Activated CD4-positive, alpha-beta memory T cell treated with anti-CD3 and anti-CD28 coated beads for 36 hours (primary cell): ENCODE measurements at regions not wholly inside any gene's neighbourhood (a gene's known extent, or its start where the extent isn't known, plus 50 kb on each side); places are given as distances from the start of the nearest gene placed in this dataset.

Experiments used
- CTCF ChIA-PET: fragments of 350-600 bp; sonication (Branson Sonifier 250); formaldehyde crosslinking; loops from one replicate; lab custom pipeline; 2021; ENCODE audit warnings: antibody characterized with exemption, inconsistent platforms; lab: Charles Lee
- POLR2A ChIA-PET: fragments of 350-600 bp; sonication (Branson Sonifier 250); formaldehyde crosslinking; loops from one replicate; lab custom pipeline; 2021; ENCODE audit warnings: antibody characterized with exemption; lab: Charles Lee
- DNase-seq: peaks from one replicate; pipeline ENCODE4 v3.0.0-alpha.2; 2020
- H3K27ac Mint-ChIP-seq: one replicate; pipeline ENCODE4 v1.8.0; 2021; ENCODE audit warnings: mixed read lengths
- H3K27me3 Mint-ChIP-seq: one replicate; pipeline ENCODE4 v1.8.0; 2021; ENCODE audit warnings: mixed read lengths
- H3K36me3 Mint-ChIP-seq: one replicate; pipeline ENCODE4 v1.8.0; 2021; ENCODE audit warnings: mixed read lengths
- H3K4me1 Mint-ChIP-seq: one replicate; pipeline ENCODE4 v1.8.0; 2021; ENCODE audit warnings: low read depth, mixed read lengths
- H3K4me3 Mint-ChIP-seq: one replicate; pipeline ENCODE4 v1.8.0; 2021; ENCODE audit warnings: mild to moderate bottlenecking, mixed read lengths
- H3K9me3 Mint-ChIP-seq: one replicate; pipeline ENCODE4 v1.8.0; 2021; ENCODE audit warnings: mixed read lengths
- intact Hi-C: fragments of 100-400 bp; cut with micrococcal nuclease; formaldehyde crosslinking; loops from one replicate; pipeline ENCODE4 v1.15.1; 2023

- H3K9me3 Mint-ChIP-seq = peaks cover 11% of the 10 kb centered on the region
Measured at GRCh38 chr21:19609611-19610010, 1206.0 kb upstream of the TMPRSS15 start.

GRCh38 chr21:19621837-19622496, 1218.4 kb upstream of the TMPRSS15 start:
- H3K27me3 Mint-ChIP-seq = no peaks in the 10 kb centered on the region
- H3K27ac Mint-ChIP-seq = no peak overlapping the region
- intact Hi-C loops = no loop called here
- POLR2A ChIA-PET = no interaction called here
- no peaks in the 10 kb centered on the region for H3K36me3 Mint-ChIP-seq
- no peaks in the 10 kb centered on the region for H3K4me1 Mint-ChIP-seq
- CTCF ChIA-PET = no interaction called here
- DNase-seq = no peak
- H3K4me3 Mint-ChIP-seq = no peak overlapping the region
- H3K9me3 Mint-ChIP-seq = peaks cover 16% of the 10 kb centered on the region

More at GRCh38 chr21:19609611-19610010, 1206.0 kb upstream of the TMPRSS15 start:
- intact Hi-C loops = no loop called here
- no peaks in the 10 kb centered on the region for H3K27me3 Mint-ChIP-seq
- H3K36me3 Mint-ChIP-seq = no peaks in the 10 kb centered on the region
- CTCF ChIA-PET = no interaction called here
- DNase-seq = no peak
- no peak overlapping the region for H3K27ac Mint-ChIP-seq
- POLR2A ChIA-PET = no interaction called here
- no peak overlapping the region for H3K4me3 Mint-ChIP-seq
- H3K4me1 Mint-ChIP-seq = no peaks in the 10 kb centered on the region

GRCh38 chr21:19640964-19641363, 1237.4 kb upstream of the TMPRSS15 start:
- no peak overlapping the region for H3K27ac Mint-ChIP-seq
- intact Hi-C loops = no loop called here
- no peaks in the 10 kb centered on the region for H3K27me3 Mint-ChIP-seq
- no peak overlapping the region for H3K4me3 Mint-ChIP-seq
- ChIA-PET CTCF (no interaction called here), POLR2A (no interaction called here)
- H3K36me3 Mint-ChIP-seq = no peaks in the 10 kb centered on the region
- H3K9me3 Mint-ChIP-seq = peaks cover 16% of the 10 kb centered on the region
- no peak for DNase-seq
- no peaks in the 10 kb centered on the region for H3K4me1 Mint-ChIP-seq

- CTCF ChIA-PET = no interaction called here
- H3K36me3 Mint-ChIP-seq = no peaks in the 10 kb centered on the region
- H3K4me1 Mint-ChIP-seq = no peaks in the 10 kb centered on the region
- no peak overlapping the region for H3K27ac Mint-ChIP-seq
- POLR2A ChIA-PET = no interaction called here
- H3K4me3 Mint-ChIP-seq = no peak overlapping the region
- no peak for DNase-seq
- H3K9me3 Mint-ChIP-seq = peaks cover 18% of the 10 kb centered on the region
- no peaks in the 10 kb centered on the region for H3K27me3 Mint-ChIP-seq
- intact Hi-C loops = no loop called here
Measured at GRCh38 chr21:19648391-19648790, 1244.8 kb upstream of the TMPRSS15 start.

GRCh38 chr21:19683492-19683891, 1279.9 kb upstream of the TMPRSS15 start:
- H3K27me3 Mint-ChIP-seq = no peaks in the 10 kb centered on the region
- intact Hi-C loops = no loop called here
- H3K4me1 Mint-ChIP-seq = no peaks in the 10 kb centered on the region
- DNase-seq = no peak
- H3K36me3 Mint-ChIP-seq = no peaks in the 10 kb centered on the region
- ChIA-PET POLR2A (no interaction called here), CTCF (no interaction called here)
- H3K4me3 Mint-ChIP-seq = no peak overlapping the region
- peaks cover 35% of the 10 kb centered on the region for H3K9me3 Mint-ChIP-seq
- no peak overlapping the region for H3K27ac Mint-ChIP-seq

GRCh38 chr21:19684328-19684727, 1280.7 kb upstream of the TMPRSS15 start:
- Mint-ChIP-seq H3K4me1 (no peaks in the 10 kb centered on the region), H3K4me3 (no peak overlapping the region), H3K36me3 (no peaks in the 10 kb centered on the region), H3K27ac (no peak overlapping the region), H3K27me3 (no peaks in the 10 kb centered on the region), H3K9me3 (peaks cover 31% of the 10 kb centered on the region)
- no peak for DNase-seq
- intact Hi-C loops = no loop called here
- ChIA-PET CTCF (interaction anchor here (0.6 kb wide), 1 partner anchor 294 kb away, joined by 3 read pairs; no protein-coding TSS in a partner anchor), POLR2A (no interaction called here)

- intact Hi-C loops = no loop called here
- H3K27ac Mint-ChIP-seq = no peak overlapping the region
- ChIA-PET CTCF (no interaction called here), POLR2A (no interaction called here)
- no peaks in the 10 kb centered on the region for H3K27me3 Mint-ChIP-seq
- no peak for DNase-seq
- no peak overlapping the region for H3K4me3 Mint-ChIP-seq
- H3K9me3 Mint-ChIP-seq = peaks cover 12% of the 10 kb centered on the region
- no peaks in the 10 kb centered on the region for H3K36me3 Mint-ChIP-seq
- H3K4me1 Mint-ChIP-seq = no peaks in the 10 kb centered on the region
Measured at GRCh38 chr21:19692231-19692630, 1288.6 kb upstream of the TMPRSS15 start.

GRCh38 chr21:19695796-19696195, 1292.2 kb upstream of the TMPRSS15 start:
- ChIA-PET POLR2A (no interaction called here), CTCF (no interaction called here)
- Mint-ChIP-seq H3K4me1 (no peaks in the 10 kb centered on the region), H3K4me3 (no peak overlapping the region), H3K36me3 (no peaks in the 10 kb centered on the region), H3K27ac (no peak overlapping the region), H3K9me3 (peaks cover 20% of the 10 kb centered on the region), H3K27me3 (no peaks in the 10 kb centered on the region)
- intact Hi-C loops = no loop called here
- no peak for DNase-seq

GRCh38 chr21:19700476-19700875, 1296.9 kb upstream of the TMPRSS15 start:
- POLR2A ChIA-PET = no interaction called here
- H3K4me3 Mint-ChIP-seq = no peak overlapping the region
- H3K9me3 Mint-ChIP-seq = peaks cover 44% of the 10 kb centered on the region
- H3K27me3 Mint-ChIP-seq = no peaks in the 10 kb centered on the region
- CTCF ChIA-PET = no interaction called here
- no peaks in the 10 kb centered on the region for H3K36me3 Mint-ChIP-seq
- DNase-seq = no peak
- H3K4me1 Mint-ChIP-seq = no peaks in the 10 kb centered on the region
- intact Hi-C loops = no loop called here
- no peak overlapping the region for H3K27ac Mint-ChIP-seq

- Mint-ChIP-seq H3K27ac (no peak overlapping the region), H3K9me3 (peaks cover 38% of the 10 kb centered on the region), H3K36me3 (no peaks in the 10 kb centered on the region), H3K4me1 (no peaks in the 10 kb centered on the region), H3K4me3 (no peak overlapping the region), H3K27me3 (no peaks in the 10 kb centered on the region)
- POLR2A ChIA-PET = no interaction called here
- CTCF ChIA-PET = no interaction called here
- no peak for DNase-seq
- intact Hi-C loops = no loop called here
Measured at GRCh38 chr21:19702726-19703125, 1295.5 kb upstream of the NCAM2 start.

GRCh38 chr21:19704832-19705231, 1293.4 kb upstream of the NCAM2 start:
- Mint-ChIP-seq H3K9me3 (peaks cover 48% of the 10 kb centered on the region), H3K27me3 (no peaks in the 10 kb centered on the region), H3K4me3 (no peak overlapping the region), H3K27ac (no peak overlapping the region), H3K4me1 (no peaks in the 10 kb centered on the region), H3K36me3 (no peaks in the 10 kb centered on the region)
- intact Hi-C loops = no loop called here
- POLR2A ChIA-PET = no interaction called here
- CTCF ChIA-PET = no interaction called here
- no peak for DNase-seq

GRCh38 chr21:19712441-19712840, 1285.8 kb upstream of the NCAM2 start:
- H3K4me1 Mint-ChIP-seq = no peaks in the 10 kb centered on the region
- no peaks in the 10 kb centered on the region for H3K27me3 Mint-ChIP-seq
- no peaks in the 10 kb centered on the region for H3K36me3 Mint-ChIP-seq
- H3K4me3 Mint-ChIP-seq = no peak overlapping the region
- no peak for DNase-seq
- peaks cover 30% of the 10 kb centered on the region for H3K9me3 Mint-ChIP-seq
- POLR2A ChIA-PET = no interaction called here
- CTCF ChIA-PET = no interaction called here
- intact Hi-C loops = no loop called here
- no peak overlapping the region for H3K27ac Mint-ChIP-seq

- Mint-ChIP-seq H3K27me3 (no peaks in the 10 kb centered on the region), H3K9me3 (peaks cover 28% of the 10 kb centered on the region), H3K4me1 (no peaks in the 10 kb centered on the region), H3K36me3 (no peaks in the 10 kb centered on the region), H3K4me3 (no peak overlapping the region), H3K27ac (no peak overlapping the region)
- POLR2A ChIA-PET = no interaction called here
- intact Hi-C loops = no loop called here
- CTCF ChIA-PET = no interaction called here
- no peak for DNase-seq
Measured at GRCh38 chr21:19713313-19713712, 1284.9 kb upstream of the NCAM2 start.
